Lower leg skin (tissue), 4 donors: ENCODE measurements at regions not wholly inside any gene's neighbourhood (a gene's known extent, or its start where the extent isn't known, plus 50 kb on each side); places are given as distances from the start of the nearest gene placed in this dataset.

Source experiments
- DNase-seq, 2 donors: peaks; one replicate each; pipeline ENCODE4 v3.0.0-alpha.2; 2019; ENCODE audit warnings: low spot score in 2 of 2
- H3K4me3 ChIP-seq: fragments of 200-600 bp; sonication (generic); 2 replicates; pipeline ENCODE4 v1.5.1; 2017; ENCODE audit warnings: mild to moderate bottlenecking, low read depth; ENCODE audit not compliant: poor library complexity, severe bottlenecking
- CTCF ChIP-seq, 3 donors: fragments of 450-650 bp; IDR thresholded peaks; one replicate each; pipeline ENCODE4 v1.5.1; 2016; ENCODE audit warnings: antibody characterized with exemption in 3 of 3, mild to moderate bottlenecking in 3 of 3, moderate library complexity in 2 of 3
- POLR2A ChIP-seq, 2 donors: fragments of 450-650 bp; IDR thresholded peaks; one replicate each; pipeline ENCODE4 v1.6.1; 2016 to 2017; ENCODE audit warnings: antibody characterized with exemption in 2 of 2, mild to moderate bottlenecking in 1 of 2, moderate library complexity in 1 of 2
- WGBS, 2 donors: methylation state at CpG; one replicate each; pipeline ENCODE4 v1.1.5; 2018; 5-methylcytosine and 5-hydroxymethylcytosine counted together
- intact Hi-C: fragments of 100-400 bp; cut with DNase I; formaldehyde crosslinking; loops from one replicate; pipeline ENCODE4 v1.15.0; 2023; ENCODE audit warnings: low total_unique reads

GRCh38 chr6:10330515-10330914, 84.4 kb downstream of the TFAP2A start:
- 65 to 66% methylated on average over 2 of the region's 2 CpGs for WGBS, 2 donors
- H3K4me3 ChIP-seq = no peak overlapping the region
- TF ChIP-seq CTCF (IDR thresholded peaks at IDR 0.05) (no peak), POLR2A (IDR thresholded peaks at IDR 0.05) (no peak)
- intact Hi-C loops = no loop called here
- no peak for DNase-seq

- WGBS, 2 donors = 65 to 73% methylated on average over 2 of the region's 2 CpGs
Observed at GRCh38 chr6:10323018-10323417, 91.9 kb downstream of the TFAP2A start.

GRCh38 chr6:10320291-10320690, 94.6 kb downstream of the TFAP2A start:
- whole genome bisulfite sequencing, 2 donors = 85 to 91% methylated on average over 6 of the region's 6 CpGs
- intact Hi-C loops = no loop called here
- no peak for TF ChIP-seq CTCF (IDR thresholded peaks at IDR 0.05)
- no peak for TF ChIP-seq POLR2A (IDR thresholded peaks at IDR 0.05)
- DNase-seq = peak in 1 of 2 donors; percentile 26
- no peak overlapping the region for H3K4me3 ChIP-seq

More at GRCh38 chr6:10323018-10323417, 91.9 kb downstream of the TFAP2A start:
- no peak for DNase-seq
- no peak overlapping the region for H3K4me3 ChIP-seq
- intact Hi-C loops = no loop called here
- TF ChIP-seq CTCF (IDR thresholded peaks at IDR 0.05) (no peak), POLR2A (IDR thresholded peaks at IDR 0.05) (no peak)

- no peak overlapping the region for H3K4me3 ChIP-seq
- 40 to 49% methylated on average over 12 of the region's 12 CpGs for WGBS, 2 donors
- intact Hi-C loops = no loop called here
- peak in 1 of 2 donors; percentile 47 for DNase-seq
- TF ChIP-seq CTCF (IDR thresholded peaks at IDR 0.05) (no peak), POLR2A (IDR thresholded peaks at IDR 0.05) (no peak)
Observed at GRCh38 chr6:10316373-10316721, 98.5 kb downstream of the TFAP2A start.

GRCh38 chr6:10315658-10316372, 99.1 kb downstream of the TFAP2A start:
- DNase-seq = no peak
- 26% methylated on average over 7 of the region's 7 CpGs for WGBS, 2 donors
- intact Hi-C loops = no loop called here
- H3K4me3 ChIP-seq = no peak overlapping the region
- TF ChIP-seq CTCF (IDR thresholded peaks at IDR 0.05) = no peak
- TF ChIP-seq POLR2A (IDR thresholded peaks at IDR 0.05) = no peak

GRCh38 chr6:10315034-10315433, 99.8 kb downstream of the TFAP2A start:
- TF ChIP-seq CTCF (IDR thresholded peaks at IDR 0.05) (no peak), POLR2A (IDR thresholded peaks at IDR 0.05) (no peak)
- DNase-seq = no peak
- H3K4me3 ChIP-seq = no peak overlapping the region
- intact Hi-C loops = no loop called here
- whole genome bisulfite sequencing, 2 donors = 43 to 44% methylated on average over 8 of the region's 8 CpGs
